ENCODE measurements at regions not wholly inside any gene's neighbourhood (a gene's known extent, or its start where the extent isn't known, plus 50 kb on each side); places are given as distances from the start of the nearest gene placed in this dataset.
A peak's percentile ranks its signal among the peaks of the same experiment; 100 is the strongest.

DNA sequence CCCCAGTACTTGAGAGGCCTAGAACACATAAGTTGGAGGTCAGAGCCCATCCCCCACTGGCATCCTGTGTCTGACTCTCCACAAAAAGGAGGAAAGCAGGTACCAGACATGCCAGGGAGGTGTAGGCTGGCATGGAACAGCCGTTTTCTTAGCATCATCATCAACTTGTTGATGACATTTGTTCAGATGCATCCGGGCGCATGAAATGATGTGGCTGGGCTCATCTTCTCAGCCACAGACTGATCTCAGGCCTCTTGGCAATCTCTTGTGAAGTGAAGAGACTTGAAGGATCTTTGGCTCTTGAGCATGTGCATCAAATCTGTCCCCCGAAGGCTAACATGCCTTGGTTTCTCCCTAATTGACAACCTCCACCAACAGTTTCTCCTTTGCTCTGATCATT lies 243.3 kb downstream of the TSN start:
- DNase-seq (ENCODE audit: extremely low read depth in 1 of 11, low read depth in 9 of 11, low spot score in 4 of 11), result no peak

- peak in 4 of 11 donors; percentile 24 to 63 (median 48) for DNase-seq (ENCODE audit: extremely low read depth in 1 of 11, low read depth in 9 of 11, low spot score in 4 of 11)
These were observed 243.8 kb downstream of the TSN start for GRCh38 chr2:121999264-121999663.

GRCh38 chr2:122000556-122001340 lies 245.3 kb downstream of the TSN start:
- no peak for DNase-seq (ENCODE audit: extremely low read depth in 1 of 11, low read depth in 9 of 11, low spot score in 4 of 11)

- DNase-seq (ENCODE audit: extremely low read depth in 1 of 11, low read depth in 9 of 11, low spot score in 4 of 11), result no peak
These were observed 246.0 kb downstream of the TSN start for GRCh38 chr2:122001441-122001874.

- DNase-seq (ENCODE audit: extremely low read depth in 1 of 11, low read depth in 9 of 11, low spot score in 4 of 11), result no peak
These were observed 247.9 kb downstream of the TSN start for GRCh38 chr2:122003196-122003940.

DNA sequence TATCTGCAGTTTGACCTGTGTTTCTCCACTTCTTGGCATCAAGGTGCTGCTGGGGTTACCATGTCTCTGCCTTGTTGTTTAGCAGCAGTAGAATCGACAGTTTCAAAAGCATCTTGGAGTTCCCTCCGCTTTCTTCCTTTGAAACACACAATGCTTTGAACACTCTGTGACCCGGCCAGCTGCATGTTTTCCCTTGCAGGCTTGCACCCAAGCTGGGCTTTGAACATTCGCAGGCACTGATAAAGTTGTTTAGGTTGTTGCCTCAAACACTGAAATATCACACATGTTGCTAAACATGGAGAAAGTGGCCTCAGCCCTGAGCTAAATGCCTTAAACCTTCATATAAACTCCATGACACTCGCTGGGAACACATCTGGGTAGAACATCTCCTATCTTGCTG lies 251.7 kb downstream of the TSN start:
- DNase-seq (ENCODE audit: extremely low read depth in 1 of 11, low read depth in 9 of 11, low spot score in 4 of 11), result peak in 5 of 11 donors; percentile 38 to 62 (median 57)

DNA sequence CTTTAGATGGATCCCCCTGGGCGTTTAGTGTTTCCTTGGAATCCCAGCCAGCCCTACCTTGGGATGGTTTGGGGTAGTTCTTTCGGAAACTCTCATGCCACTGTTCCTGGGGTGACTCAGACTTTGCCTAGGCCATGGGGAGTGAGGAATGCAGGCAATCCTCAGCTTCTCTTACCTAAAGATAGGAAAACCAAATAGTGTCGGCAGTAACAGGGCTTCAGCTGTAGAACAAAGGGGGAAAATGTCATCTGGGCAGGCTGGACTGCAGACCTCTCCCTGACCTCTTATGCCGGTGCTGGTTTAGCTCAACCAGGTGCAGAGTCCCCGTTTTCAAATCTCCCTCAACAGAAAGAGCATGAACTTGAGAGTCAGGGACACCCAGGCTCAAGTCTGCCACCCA lies 252.1 kb downstream of the TSN start:
- DNase-seq (ENCODE audit: extremely low read depth in 1 of 11, low read depth in 9 of 11, low spot score in 4 of 11), result no peak

DNA sequence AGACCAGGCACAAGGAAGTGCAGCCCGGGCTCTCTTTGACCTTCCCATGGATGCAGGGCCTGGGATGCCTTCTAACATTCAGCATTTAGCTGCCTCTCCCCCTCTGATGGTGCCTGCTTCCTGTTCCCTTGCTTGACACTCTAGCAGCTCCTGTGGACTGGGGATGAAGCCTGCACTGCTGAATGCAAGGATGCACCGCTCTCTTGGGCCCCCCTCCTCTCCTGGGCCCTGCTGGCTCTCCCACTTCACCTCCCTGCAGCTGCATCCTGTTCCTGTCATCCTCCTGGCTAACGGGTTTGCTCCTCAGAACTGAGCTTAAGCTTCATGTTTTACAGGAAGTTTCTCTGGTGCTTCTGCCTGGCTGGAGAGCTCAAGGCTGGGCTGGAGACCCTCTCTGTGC lies 254.1 kb downstream of the TSN start:
- no peak for DNase-seq (ENCODE audit: extremely low read depth in 1 of 11, low read depth in 9 of 11, low spot score in 4 of 11)

DNA sequence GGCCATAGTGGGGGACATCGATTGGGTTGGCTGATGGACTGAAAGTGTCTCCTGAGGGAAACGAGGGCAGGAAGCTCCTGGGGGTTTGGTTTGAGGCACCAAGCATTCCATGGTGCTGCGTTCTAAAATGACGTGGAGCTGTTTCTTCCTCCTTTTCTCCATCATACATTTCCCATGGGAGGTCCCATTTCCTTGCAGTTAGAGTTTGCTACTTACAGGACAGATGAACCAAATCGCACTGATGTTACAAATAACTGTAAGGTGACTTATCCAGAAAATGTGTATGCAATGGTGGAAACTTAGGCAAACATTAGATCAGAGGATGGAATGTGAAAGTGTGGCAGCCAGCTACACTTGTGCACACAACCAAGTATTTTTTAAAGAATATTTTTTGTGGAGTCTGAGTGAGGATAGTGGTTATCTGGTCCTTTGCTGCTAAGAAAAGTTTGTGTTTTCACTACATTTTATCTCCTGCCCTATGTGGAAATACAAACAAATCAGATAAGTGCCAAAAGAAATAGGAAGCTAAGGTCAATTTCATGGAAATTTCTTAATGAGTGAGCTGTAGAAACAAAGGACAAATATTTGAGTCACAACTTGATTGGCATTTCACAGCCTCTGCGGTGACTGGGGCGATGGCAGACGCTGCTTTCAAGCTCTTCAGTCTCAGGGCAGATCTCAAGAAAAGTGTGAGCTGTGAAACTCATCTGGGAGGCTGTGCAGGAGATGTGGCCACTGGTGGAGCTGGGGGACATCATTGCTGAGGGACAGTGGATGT lies 256.2 kb downstream of the TSN start:
- no peak for DNase-seq (ENCODE audit: extremely low read depth in 1 of 11, low read depth in 9 of 11, low spot score in 4 of 11)

- DNase-seq (ENCODE audit: extremely low read depth in 1 of 11, low read depth in 9 of 11, low spot score in 4 of 11), result no peak
These were observed 263.3 kb downstream of the TSN start for GRCh38 chr2:122018736-122019135.

- DNase-seq (ENCODE audit: extremely low read depth in 1 of 11, low read depth in 9 of 11, low spot score in 4 of 11), result peak in 8 of 11 donors; percentile 20 to 70 (median 55)
These were observed 264.3 kb downstream of the TSN start for GRCh38 chr2:122019724-122020123.

DNA sequence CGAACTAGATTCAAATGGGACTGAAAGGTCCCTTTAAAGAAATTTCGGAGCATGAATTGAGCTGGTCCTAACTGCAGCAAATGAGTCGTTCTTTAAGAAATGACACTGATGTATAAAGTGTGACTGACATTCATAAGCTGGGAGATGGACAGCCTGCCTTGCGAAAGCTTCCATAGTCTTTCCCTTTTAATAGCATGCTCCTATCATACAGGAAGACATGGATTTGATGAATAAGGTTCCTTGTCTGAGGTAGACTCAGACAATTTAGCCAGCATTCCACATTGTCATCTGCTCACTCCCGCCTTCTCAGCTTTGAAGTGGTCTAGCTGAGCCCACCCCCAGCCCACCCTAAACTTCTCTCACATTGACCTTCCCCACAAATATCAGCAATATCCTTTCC lies 264.9 kb downstream of the TSN start:
- DNase-seq (ENCODE audit: extremely low read depth in 1 of 11, low read depth in 9 of 11, low spot score in 4 of 11), result no peak

- DNase-seq (ENCODE audit: extremely low read depth in 1 of 11, low read depth in 9 of 11, low spot score in 4 of 11), result no peak
These were observed 266.5 kb downstream of the TSN start for GRCh38 chr2:122021941-122022340.

DNA sequence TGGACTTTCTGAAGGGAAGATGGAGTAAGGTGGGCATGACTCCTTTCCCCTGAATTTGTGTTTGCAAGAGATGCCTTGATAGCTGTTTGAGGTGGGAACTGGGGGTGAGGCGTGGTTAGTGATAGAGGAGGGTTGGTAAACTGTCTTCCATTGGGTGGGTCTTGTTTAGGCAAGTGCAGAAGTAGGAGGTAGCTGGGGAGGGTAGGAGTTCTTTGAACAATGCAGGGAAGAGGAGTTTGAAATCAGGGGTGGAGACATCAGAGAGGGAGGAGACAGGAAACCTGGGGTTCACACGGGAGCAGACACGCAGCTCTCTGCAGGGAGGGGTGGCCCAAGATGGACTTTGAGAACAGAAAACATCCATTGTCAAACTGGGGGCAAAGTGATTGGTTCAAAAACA lies 267.1 kb downstream of the TSN start:
- no peak for DNase-seq (ENCODE audit: extremely low read depth in 1 of 11, low read depth in 9 of 11, low spot score in 4 of 11)

DNA sequence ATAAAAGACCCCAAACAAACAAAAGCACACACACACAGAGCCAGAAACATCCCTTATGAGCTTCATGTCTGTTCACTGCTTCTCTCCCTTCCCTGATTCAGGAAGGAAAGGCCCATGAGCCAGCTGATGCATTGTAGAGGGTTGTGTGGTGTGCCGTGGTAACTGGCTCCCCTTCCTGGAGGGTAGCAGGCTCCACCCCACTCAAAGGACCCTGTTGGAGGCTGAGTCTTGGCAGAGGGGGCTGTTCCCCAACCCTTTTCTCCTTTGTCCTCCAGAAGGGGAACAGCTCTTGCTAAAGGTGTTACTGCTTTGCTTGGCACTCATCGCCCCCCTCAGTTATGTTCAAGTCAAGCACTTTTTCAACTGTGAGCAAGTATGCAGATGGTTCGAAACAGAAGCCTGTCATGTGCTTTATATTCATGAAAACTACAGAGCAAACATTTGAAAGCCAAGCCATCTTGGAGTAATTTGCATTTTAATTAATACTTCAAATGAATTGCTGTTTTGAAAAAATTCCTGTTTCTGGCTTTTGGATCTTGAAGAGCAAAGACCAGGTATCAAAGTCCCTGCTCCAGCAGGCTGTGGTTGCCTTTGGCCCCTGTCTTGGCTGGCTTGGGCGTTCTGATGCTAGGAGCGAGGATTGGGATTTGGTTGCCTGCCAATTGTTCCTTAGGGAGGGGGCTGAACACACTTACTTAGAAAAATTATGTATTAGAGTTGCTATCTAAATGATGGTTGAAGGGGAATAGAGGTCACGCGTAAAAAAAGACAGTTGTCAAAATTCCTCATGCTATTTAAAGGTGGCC lies 267.8 kb downstream of the TSN start:
- DNase-seq (ENCODE audit: extremely low read depth in 1 of 11, low read depth in 9 of 11, low spot score in 4 of 11), result no peak

DNA sequence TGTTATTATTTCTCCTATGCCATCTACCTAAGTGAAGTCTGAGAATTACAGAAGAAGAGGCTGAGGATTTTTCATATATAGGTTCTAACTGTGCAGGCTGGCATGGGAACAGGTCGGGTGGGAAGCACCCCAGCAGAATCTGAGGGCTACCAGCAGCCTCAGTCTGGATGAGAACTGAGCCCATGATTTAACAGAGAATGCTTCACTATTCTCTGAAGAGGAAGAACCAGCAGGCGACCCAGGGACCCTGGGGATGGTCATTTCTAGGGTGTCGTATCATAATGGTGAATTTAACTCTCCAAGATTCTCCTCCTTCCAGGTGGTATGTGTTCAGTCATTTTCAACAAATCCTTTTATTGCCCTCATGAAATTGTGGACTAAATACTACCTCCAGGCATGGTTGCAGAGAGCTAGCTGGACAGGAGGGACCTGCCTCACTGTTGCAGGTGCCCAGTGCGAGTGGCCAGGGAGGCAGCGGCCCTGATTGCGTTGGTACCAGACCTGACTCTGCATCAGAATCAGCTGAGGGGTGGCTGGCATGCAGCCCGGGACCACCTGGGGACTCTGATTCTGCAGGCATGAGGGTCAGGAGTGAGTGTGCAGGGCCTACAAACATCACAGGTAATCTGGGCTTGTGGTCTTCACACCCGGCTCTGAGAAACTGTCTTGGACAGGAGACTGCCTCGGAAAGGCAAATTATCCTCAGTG lies 272.2 kb downstream of the TSN start:
- DNase-seq (ENCODE audit: extremely low read depth in 1 of 11, low read depth in 9 of 11, low spot score in 4 of 11), result no peak

DNA sequence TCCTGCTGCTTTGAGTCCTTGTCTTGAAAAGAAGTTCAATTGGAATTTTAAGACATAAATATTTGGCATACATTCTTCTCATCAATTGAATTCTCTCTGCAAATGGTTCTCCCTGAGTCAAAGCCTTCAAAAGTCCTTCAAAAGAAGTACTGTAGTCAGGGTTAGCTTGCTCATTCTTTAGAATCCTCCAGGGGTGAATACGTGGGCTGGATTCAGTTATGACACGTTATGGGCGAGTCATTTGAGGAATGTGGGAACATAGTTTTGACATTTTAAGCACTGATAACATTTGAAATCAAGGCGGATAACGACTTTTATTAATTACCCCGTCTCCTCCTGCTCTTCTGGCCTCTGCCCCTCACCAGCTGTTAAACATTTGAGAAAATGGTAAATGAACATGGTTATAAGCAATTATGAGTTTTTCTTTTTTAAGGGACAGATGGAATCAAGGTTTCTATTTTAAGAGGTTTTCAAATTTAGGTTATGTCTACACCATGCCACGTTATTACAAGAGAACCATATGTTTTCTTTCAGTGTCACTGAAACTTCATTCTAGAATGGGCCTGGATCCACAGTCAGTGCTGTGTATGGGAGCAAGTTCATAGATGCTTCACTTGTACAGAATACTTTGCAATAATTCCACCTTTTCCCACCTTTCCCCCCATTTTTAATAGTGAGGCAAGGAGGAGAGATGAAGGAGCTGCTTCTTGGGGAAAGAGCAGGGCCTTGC lies 273.1 kb downstream of the TSN start:
- no peak for DNase-seq (ENCODE audit: extremely low read depth in 1 of 11, low read depth in 9 of 11, low spot score in 4 of 11)

DNA sequence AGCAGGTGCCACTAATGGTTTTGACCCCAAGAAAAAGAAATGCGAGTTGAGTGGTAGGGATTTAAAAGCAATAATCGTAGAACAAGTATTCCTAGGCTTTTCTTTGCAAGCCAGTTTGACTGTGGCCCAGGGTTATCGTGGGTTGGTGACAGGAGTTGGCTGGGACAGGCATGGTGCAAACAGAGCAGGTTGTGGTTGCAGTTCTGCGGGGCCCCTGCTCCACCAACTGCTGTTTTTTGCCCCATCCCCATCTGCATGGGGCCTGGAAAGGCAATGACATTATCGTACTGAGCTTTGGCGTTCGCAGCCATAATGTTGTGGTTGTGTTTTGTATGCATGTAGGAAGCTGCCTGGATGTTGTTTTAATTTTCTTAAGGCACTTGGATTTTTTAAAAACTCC lies 274.0 kb downstream of the TSN start:
- no peak for DNase-seq (ENCODE audit: extremely low read depth in 1 of 11, low read depth in 9 of 11, low spot score in 4 of 11)

All from renal cortex interstitium (tissue), 11 donors.